H1 (cell line): ENCODE measurements at regions not wholly inside any gene's neighbourhood (a gene's known extent, or its start where the extent isn't known, plus 50 kb on each side); places are given as distances from the start of the nearest gene placed in this dataset.

Source experiments
- CTCF ChIA-PET: fragments of 300-600 bp; sonication (Branson Sonifier 250); formaldehyde crosslinking; loops from one replicate; lab custom pipeline; 2021; ENCODE audit not compliant: partially characterized antibody; lab: Charles Lee
- POLR2A ChIA-PET: fragments of 300-600 bp; sonication (Branson Sonifier 250); formaldehyde crosslinking; loops from one replicate; lab custom pipeline; 2021; ENCODE audit warnings: inconsistent platforms; ENCODE audit not compliant: partially characterized antibody; lab: Charles Lee
- DNase-seq, 2 experiments: peaks; one replicate each; pipeline versions ENCODE4 v3.0.0 to v3.0.0-alpha.2; 2010 to 2022; ENCODE audit warnings: low spot score in 2 of 2, low read depth in 1 of 2, mixed read lengths in 1 of 2
- FAIRE-seq: peaks from 2 replicates; lab custom pipeline; 2011; peaks lifted over from hg19 to GRCh38; lab: Jason Lieb, UNC
- H2AFZ ChIP-seq: 2 replicates; pipeline ENCODE4 v1.8.1; 2012; ENCODE audit warnings: low read length, inconsistent platforms
- H2AK5ac ChIP-seq: 2 replicates; pipeline ENCODE4 v1.6.1; 2013; ENCODE audit warnings: low read depth, low read length
- H2BK120ac ChIP-seq: replicated peaks from 2 replicates; pipeline ENCODE3; 2013; ENCODE audit warnings: low read depth, low read length, inconsistent platforms
- H2BK12ac ChIP-seq: 2 replicates; pipeline ENCODE4 v1.6.1; 2013; ENCODE audit warnings: low read depth, low read length
- H2BK15ac ChIP-seq: 2 replicates; pipeline ENCODE4 v1.6.1; 2013; ENCODE audit warnings: low read length
- H2BK20ac ChIP-seq: 2 replicates; pipeline ENCODE4 v1.6.1; 2013; ENCODE audit warnings: low read length
- H2BK5ac ChIP-seq: 2 replicates; pipeline ENCODE4 v1.6.1; 2013; ENCODE audit warnings: low read depth, low read length
- H3K14ac ChIP-seq: 2 replicates; pipeline ENCODE4 v1.6.1; 2013; ENCODE audit warnings: inconsistent platforms; ENCODE audit not compliant: insufficient read length
- H3K18ac ChIP-seq: 2 replicates; pipeline ENCODE4 v1.6.1; 2013; ENCODE audit warnings: low read length; ENCODE audit errors: extremely low read depth
- H3K23ac ChIP-seq: 2 replicates; pipeline ENCODE4 v1.6.1; 2013; ENCODE audit warnings: inconsistent platforms; ENCODE audit not compliant: insufficient read length
- H3K23me2 ChIP-seq: 2 replicates; pipeline ENCODE4 v1.6.1; 2013; ENCODE audit warnings: low read depth, low read length
- H3K27ac ChIP-seq: 2 replicates; pipeline ENCODE4 v1.6.1; 2011; ENCODE audit warnings: low read depth, low read length, inconsistent platforms
- H3K27me3 ChIP-seq, 4 experiments: replicated peaks in 1 of 4; 1 replicate in 1 of 4; 2 replicates in 3 of 4; pipeline versions ENCODE4 v1.6.1 to v1.8.1; 2011 to 2013; ENCODE audit warnings: low read length in 3 of 4, mild to moderate bottlenecking in 3 of 4, inconsistent platforms in 2 of 4, mixed read lengths in 2 of 4, moderate library complexity in 1 of 4; ENCODE audit not compliant: control insufficient read depth in 3 of 4, insufficient read depth in 3 of 4; ENCODE audit errors: extremely low read depth in 1 of 4
- H3K36me3 ChIP-seq, 4 experiments: 2 replicates each; pipeline versions ENCODE4 v1.6.1 to v1.8.1; 2011 to 2013; ENCODE audit warnings: mild to moderate bottlenecking in 4 of 4, low read length in 3 of 4, moderate library complexity in 2 of 4, control low read depth in 1 of 4, inconsistent platforms in 1 of 4; ENCODE audit not compliant: insufficient read depth in 4 of 4, control insufficient read depth in 2 of 4
- H3K4ac ChIP-seq: replicated peaks from 2 replicates; pipeline ENCODE3; 2013; ENCODE audit warnings: low read length, low read depth, mixed read lengths, inconsistent platforms; ENCODE audit not compliant: insufficient read length
- H3K4me1 ChIP-seq, 4 experiments: replicated peaks in 1 of 4; 1 replicate in 1 of 4; 2 replicates in 3 of 4; pipeline versions ENCODE4 v1.6.1 to v1.8.1; 2011 to 2013; ENCODE audit warnings: low read length in 3 of 4, inconsistent platforms in 2 of 4, mixed read lengths in 1 of 4; ENCODE audit not compliant: insufficient read depth in 4 of 4, control insufficient read depth in 3 of 4
- H3K4me2 ChIP-seq, 2 experiments: 2 replicates each; pipeline versions ENCODE4 v1.6.1 to v1.8.1; 2011 to 2013; ENCODE audit warnings: low read depth in 2 of 2, low read length in 2 of 2, control low read depth in 1 of 2, inconsistent platforms in 1 of 2, mild to moderate bottlenecking in 1 of 2; ENCODE audit not compliant: insufficient read depth in 1 of 2
- H3K4me3 ChIP-seq, 4 experiments: fragments of 200-600, 300-600 bp in 1 of 4; sonication (generic), shearing (Covaris generic), sonication (Bioruptor Twin) in 1 of 4; 2 replicates each; pipeline versions ENCODE4 v1.5.1 to v1.8.1; 2011 to 2016; ENCODE audit warnings: low read length in 4 of 4, low read depth in 3 of 4, control low read depth in 2 of 4, inconsistent platforms in 2 of 4, mild to moderate bottlenecking in 2 of 4, mixed read lengths in 1 of 4, moderate library complexity in 1 of 4; ENCODE audit not compliant: insufficient read depth in 2 of 4; ENCODE audit errors: extremely low read depth in 1 of 4
- H3K56ac ChIP-seq: replicated peaks from 2 replicates; pipeline ENCODE3; 2013; ENCODE audit warnings: low read depth, mild to moderate bottlenecking, mixed read lengths, low read length, inconsistent platforms; ENCODE audit not compliant: insufficient read length
- H3K79me1 ChIP-seq: 2 replicates; pipeline ENCODE4 v1.6.1; 2013; ENCODE audit warnings: low read depth, low read length, control low read depth
- H3K79me2 ChIP-seq, 2 experiments: 2 replicates each; pipeline versions ENCODE4 v1.6.1 to v1.8.1; 2012 to 2013; ENCODE audit warnings: low read length in 2 of 2, mild to moderate bottlenecking in 2 of 2, inconsistent platforms in 1 of 2; ENCODE audit not compliant: insufficient read depth in 2 of 2, control insufficient read depth in 1 of 2
- H3K9ac ChIP-seq, 4 experiments: replicated peaks in 1 of 4; 1 replicate in 1 of 4; 2 replicates in 3 of 4; pipeline versions ENCODE4 v1.6.1 to v1.8.1; 2011 to 2013; ENCODE audit warnings: low read depth in 3 of 4, low read length in 3 of 4, control low read depth in 2 of 4, mild to moderate bottlenecking in 2 of 4, moderate library complexity in 2 of 4, inconsistent platforms in 1 of 4; ENCODE audit errors: extremely low read depth in 1 of 4
- H3K9me3 ChIP-seq, 2 experiments: 2 replicates each; pipeline versions ENCODE4 v1.6.1 to v1.8.1; 2012 to 2013; ENCODE audit warnings: mild to moderate bottlenecking in 2 of 2, moderate library complexity in 2 of 2, control low read depth in 1 of 2, inconsistent platforms in 1 of 2, low read depth in 1 of 2, low read length in 1 of 2, mixed read lengths in 1 of 2; ENCODE audit not compliant: insufficient read depth in 2 of 2
- H4K20me1 ChIP-seq, 2 experiments: replicated peaks in 1 of 2; 2 replicates each; pipeline versions ENCODE3 to v1.8.1; 2011 to 2013; ENCODE audit warnings: inconsistent platforms in 2 of 2, low read length in 2 of 2, mild to moderate bottlenecking in 1 of 2; ENCODE audit not compliant: insufficient read depth in 2 of 2, control insufficient read depth in 1 of 2
- H4K5ac ChIP-seq: 2 replicates; pipeline ENCODE4 v1.6.1; 2013; ENCODE audit warnings: low read length, low read depth, mixed read lengths, inconsistent platforms; ENCODE audit not compliant: insufficient read length
- H4K8ac ChIP-seq: 2 replicates; pipeline ENCODE4 v1.8.0; 2013; ENCODE audit warnings: mild to moderate bottlenecking, moderate library complexity, low read length, inconsistent platforms; ENCODE audit not compliant: insufficient read depth; ENCODE audit errors: extremely low read depth
- H4K91ac ChIP-seq: replicated peaks from 2 replicates; pipeline ENCODE3; 2013; ENCODE audit warnings: low read length, mixed read lengths, inconsistent platforms; ENCODE audit not compliant: insufficient read length
- CBX8 ChIP-seq: fragments of 300-800, 300-1000 bp; sonication (generic); IDR thresholded peaks from 2 replicates; pipeline ENCODE4 v1.7.1; 2016; ENCODE audit warnings: low read depth, low read length, borderline replicate concordance
- EP300 ChIP-seq, 2 experiments: IDR thresholded peaks; 1 replicate in 1 of 2; 2 replicates in 1 of 2; pipeline ENCODE4 v1.6.1; 2011 to 2012; ENCODE audit warnings: low read depth in 2 of 2, low read length in 2 of 2, mild to moderate bottlenecking in 2 of 2, borderline replicate concordance in 1 of 2, inconsistent platforms in 1 of 2, moderate library complexity in 1 of 2
- GTF2F1 ChIP-seq: IDR thresholded peaks from 2 replicates; pipeline ENCODE4 v1.6.1; 2012; ENCODE audit warnings: low read depth, low read length, improper control_type of control experiment, borderline replicate concordance
- JUN ChIP-seq: IDR thresholded peaks from 2 replicates; pipeline ENCODE4 v1.6.1; 2011; ENCODE audit warnings: low read depth, mild to moderate bottlenecking, improper control_type of control experiment, low read length
- NRF1 ChIP-seq: IDR thresholded peaks from 2 replicates; pipeline ENCODE4 v1.6.1; 2011; ENCODE audit warnings: mild to moderate bottlenecking, low read depth, low read length, improper control_type of control experiment
- RNF2 ChIP-seq: fragments of 200-900, 300-1000 bp; sonication (generic); IDR thresholded peaks from 2 replicates; pipeline ENCODE4 v1.7.1; 2016; ENCODE audit warnings: borderline replicate concordance, low read depth, mild to moderate bottlenecking, antibody characterized with exemption, low read length; ENCODE audit not compliant: poor library complexity, severe bottlenecking; ENCODE audit errors: missing control alignments
- SIN3A ChIP-seq, 2 experiments: IDR thresholded peaks in 1 of 2; conservative IDR thresholded peaks in 1 of 2; 2 replicates each; pipeline ENCODE4 v1.6.1; 2011 to 2012; ENCODE audit warnings: low read length in 2 of 2, improper control_type of control experiment in 1 of 2, low read depth in 1 of 2, mild to moderate bottlenecking in 1 of 2
- SIRT6 ChIP-seq: IDR thresholded peaks from one replicate; pipeline ENCODE4 v1.7.1; 2012; ENCODE audit warnings: low read length, inconsistent platforms
- SP1 ChIP-seq: IDR thresholded peaks from 2 replicates; pipeline ENCODE4 v1.6.1; 2011; ENCODE audit warnings: low read depth, low read length
- TBP ChIP-seq: IDR thresholded peaks from 2 replicates; pipeline ENCODE4 v1.6.1; 2011; ENCODE audit warnings: low read depth, low read length, improper control_type of control experiment
- WGBS, 2 experiments: shearing (Covaris generic) in 1 of 2; methylation state at CpG; one replicate each; pipeline versions ENCODE4 v1.1.6 to v1.1.7; 2013 to 2015; ENCODE audit warnings: low lambda C conversion rate in 2 of 2, mixed read lengths in 2 of 2, inconsistent platforms in 1 of 2, low coverage in 1 of 2, missing lambda C conversion rate in 1 of 2; ENCODE audit not compliant: insufficient replicate concordance in 2 of 2, insufficient coverage in 1 of 2, insufficient read length in 1 of 2; ENCODE audit errors: extremely low coverage in 1 of 2, missing lambda C conversion rate in 1 of 2; 5-methylcytosine and 5-hydroxymethylcytosine counted together
- TF ChIP-seq, protein P1 (sequence below): IDR thresholded peaks from 2 replicates; pipeline ENCODE4 v1.6.1; 2012; ENCODE audit warnings: inconsistent platforms

DNA sequence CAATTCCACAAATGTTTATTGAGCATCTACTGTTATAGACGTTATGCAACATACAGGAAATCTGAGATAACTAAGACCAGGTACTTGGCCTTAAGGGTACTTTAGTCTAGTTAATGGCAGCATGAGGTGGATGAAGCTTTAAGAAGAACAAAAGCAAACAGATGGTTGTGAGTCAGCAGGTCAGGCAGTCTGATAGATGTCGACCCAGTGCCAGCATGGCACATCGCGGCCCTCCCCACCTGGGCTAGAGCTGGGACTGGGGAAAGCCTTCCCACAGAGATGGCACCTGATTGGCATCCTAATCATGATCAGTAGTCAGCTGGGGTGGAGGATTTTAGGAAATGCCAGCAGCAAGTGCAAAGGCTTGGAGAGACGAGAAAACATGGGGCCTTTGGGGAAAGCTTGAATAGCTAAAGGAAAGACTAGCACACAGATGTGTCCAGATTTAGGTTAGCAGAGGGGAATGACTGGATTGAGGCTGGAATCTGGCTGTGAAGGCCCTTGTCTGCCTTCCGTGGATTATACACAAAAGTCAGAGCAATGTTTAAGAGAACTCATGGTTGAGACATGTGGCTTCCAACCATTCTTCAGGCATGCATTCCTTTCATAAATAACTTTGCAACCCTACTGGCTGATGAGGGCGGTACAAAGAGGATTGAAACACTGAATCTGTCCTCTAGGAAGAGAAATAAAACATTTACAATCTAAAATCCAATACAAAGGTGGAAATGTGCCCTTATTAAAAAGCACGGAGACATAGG is 395.4 kb upstream of the WWC1 start:
- Histone ChIP-seq H3K79me1 (no peaks in the 10 kb centered on the region), H2BK120ac (no peak overlapping the region), H3K4me2 (no peak overlapping the region), H3K4me3 (no peak overlapping the region), H3K9me3 (no peaks in the 10 kb centered on the region), H3K79me2 (no peaks in the 10 kb centered on the region), H3K4ac (no peak overlapping the region), H3K23ac (no peak overlapping the region), H3K9ac (no peak overlapping the region), H2BK15ac (peak overlapping the region; percentile 68; the same call in 1 of the 2 replicates), H4K5ac (no peak overlapping the region), H4K91ac (no peak overlapping the region), H3K4me1 (peaks cover 0 to 20% (median 5%) of the 10 kb centered on the region in 4 experiments; a peak in 3 of 7 replicates), H2BK12ac (no peak overlapping the region; the same call in 1 of the 2 replicates), H2AK5ac (no peak overlapping the region; the same call in 1 of the 2 replicates), H2BK20ac (peak overlapping the region; percentile 22; the same call in 1 of the 2 replicates), H3K14ac (no peak overlapping the region), H2AFZ (no peak overlapping the region), H3K36me3 (no peaks in the 10 kb centered on the region), H3K23me2 (no peaks in the 10 kb centered on the region; the same call in 1 of the 2 replicates), H2BK5ac (no peak overlapping the region), H3K27ac (no peak overlapping the region), H3K18ac (no peak overlapping the region; the same call in 1 of the 2 replicates), H3K27me3 (no peaks in the 10 kb centered on the region), H3K56ac (no peak overlapping the region), H4K8ac (no peak overlapping the region), H4K20me1 (no peaks in the 10 kb centered on the region)
- FAIRE-seq, result no peak
- CTCF ChIA-PET, result interaction anchor here (0.8 to 2.0 kb wide), 8 partner anchors 9 to 48 kb away, joined by 3 to 7 read pairs (median 4); no protein-coding TSS in a partner anchor
- DNase-seq, result peak in 1 of 2 experiments; percentile 29
- POLR2A ChIA-PET, result interaction anchor here (0.9 kb wide), 1 partner anchor 9 kb away, joined by 4 read pairs; no protein-coding TSS in a partner anchor
- 91% methylated on average over 8 of the region's 8 CpGs; no CpG with 5 or more reads in 1 of the 2 experiments for WGBS, 2 experiments
- no peak for TF ChIP-seq TBP
- no peak for TF ChIP-seq SP1
- TF ChIP-seq CBX8, result no peak
- TF ChIP-seq JUN, result no peak
- TF ChIP-seq, protein P1, sequence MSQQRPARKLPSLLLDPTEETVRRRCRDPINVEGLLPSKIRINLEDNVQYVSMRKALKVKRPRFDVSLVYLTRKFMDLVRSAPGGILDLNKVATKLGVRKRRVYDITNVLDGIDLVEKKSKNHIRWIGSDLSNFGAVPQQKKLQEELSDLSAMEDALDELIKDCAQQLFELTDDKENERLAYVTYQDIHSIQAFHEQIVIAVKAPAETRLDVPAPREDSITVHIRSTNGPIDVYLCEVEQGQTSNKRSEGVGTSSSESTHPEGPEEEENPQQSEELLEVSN, result no peak
- TF ChIP-seq GTF2F1, result no peak
- no peak for TF ChIP-seq SIN3A (conservative IDR thresholded peaks at IDR 0.05 in 1 of 2, IDR thresholded peaks at IDR 0.05 in 1 of 2; ENCODE audit: low read depth in 1 of 2, low read length in 2 of 2)
- no peak for TF ChIP-seq RNF2
- TF ChIP-seq NRF1, result no peak
- no peak for TF ChIP-seq SIRT6
- TF ChIP-seq EP300 (IDR thresholded peaks at IDR 0.05; ENCODE audit: borderline replicate concordance in 1 of 2, low read depth in 2 of 2, low read length in 2 of 2), result no peak
